ENCODE measurements at regions not wholly inside any gene's neighbourhood (a gene's known extent, or its start where the extent isn't known, plus 50 kb on each side); places are given as distances from the start of the nearest gene placed in this dataset.

DNA sequence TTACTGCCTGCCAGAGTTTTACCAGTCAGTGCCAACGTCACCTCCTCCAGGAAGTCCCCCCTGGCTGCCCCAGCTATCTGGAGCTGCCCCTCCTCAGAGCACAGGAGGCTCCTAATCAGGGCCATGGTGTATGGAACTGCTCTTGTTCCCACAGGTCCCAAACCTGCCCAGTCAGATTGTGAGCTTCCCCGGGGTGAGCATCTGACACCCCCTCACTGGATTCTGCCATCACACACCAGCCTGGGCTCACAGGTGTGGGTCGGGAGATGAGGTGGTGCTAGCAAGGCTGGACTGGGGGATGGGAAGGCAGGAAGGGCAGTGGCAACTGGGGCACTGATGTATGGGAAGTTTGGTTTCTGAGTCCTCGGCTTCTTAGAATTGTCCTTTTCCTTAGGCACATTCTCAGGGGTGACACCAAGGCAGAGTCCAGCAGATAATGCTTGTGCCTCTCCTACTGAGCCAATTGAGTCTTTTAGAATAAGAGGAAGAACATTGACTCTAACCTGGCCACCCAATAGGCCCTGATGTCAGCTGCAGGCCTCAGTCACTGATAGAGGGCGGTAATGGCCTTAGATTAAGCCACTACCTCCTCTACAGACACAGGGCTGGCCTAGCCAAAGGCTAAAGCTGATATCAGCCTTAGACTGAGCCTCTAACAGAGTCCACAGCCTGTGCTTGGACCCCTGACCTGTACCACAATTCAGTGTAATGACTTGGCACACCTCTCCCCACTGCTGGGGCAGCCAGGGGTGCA, 107.9 kb downstream of the WSCD1 start:
- POLR2A ChIA-PET: no interaction called here
- Histone ChIP-seq H3K4me2 (ENCODE audit: control insufficient read depth, insufficient read depth) (no peak overlapping the region), H3K9me3 (replicated peaks; ENCODE audit: control insufficient read depth, insufficient read depth, low read length) (no peaks in the 10 kb centered on the region), H3K4me3 (no peak overlapping the region), H3K27me3 (replicated peaks in 1 of 2; ENCODE audit: control insufficient read depth in 2 of 2, insufficient read depth in 2 of 2, low read length in 1 of 2) (peaks cover 0 to 2% of the 10 kb centered on the region in 2 experiments; a peak in 2 of 4 replicates), H3K36me3 (ENCODE audit: control insufficient read depth in 2 of 2, insufficient read depth in 2 of 2, low read length in 1 of 2) (no peaks in the 10 kb centered on the region), H4K20me1 (ENCODE audit: control insufficient read depth, insufficient read depth) (no peaks in the 10 kb centered on the region), H3K79me2 (ENCODE audit: control insufficient read depth, insufficient read depth, low read length) (no peaks in the 10 kb centered on the region), H3K9ac (ENCODE audit: control insufficient read depth, insufficient read depth, low read length) (no peak overlapping the region), H3K27ac (ENCODE audit: control insufficient read depth, insufficient read depth) (no peak overlapping the region), H2AFZ (ENCODE audit: control insufficient read depth, low read depth, low read length) (no peak overlapping the region), H3K4me1 (ENCODE audit: control insufficient read depth, insufficient read depth, low read length) (no peaks in the 10 kb centered on the region)
- in situ Hi-C loops (cut with MboI) (no loop called here), intact Hi-C loops (cut with micrococcal nuclease; ENCODE audit: unreplicated experiment) (no loop called here)
- ATAC-seq: no peak
- RAD21 ChIA-PET (ENCODE audit: unreplicated experiment): no interaction called here
- CTCF ChIA-PET: no interaction called here
- no peak for DNase-seq (ENCODE audit: low read depth, low spot score)
- WGBS (ENCODE audit: insufficient coverage, insufficient replicate concordance, low lambda C conversion rate, missing lambda C conversion rate): 3% methylated on average over 5 of the region's 5 CpGs
- no TSS peak for BruUV-seq (replicated peaks)
- SMC1A ChIA-PET (ENCODE audit: uncharacterized antibody, unreplicated experiment): no interaction called here
- no peak for FAIRE-seq
- TF ChIP-seq, protein P1, sequence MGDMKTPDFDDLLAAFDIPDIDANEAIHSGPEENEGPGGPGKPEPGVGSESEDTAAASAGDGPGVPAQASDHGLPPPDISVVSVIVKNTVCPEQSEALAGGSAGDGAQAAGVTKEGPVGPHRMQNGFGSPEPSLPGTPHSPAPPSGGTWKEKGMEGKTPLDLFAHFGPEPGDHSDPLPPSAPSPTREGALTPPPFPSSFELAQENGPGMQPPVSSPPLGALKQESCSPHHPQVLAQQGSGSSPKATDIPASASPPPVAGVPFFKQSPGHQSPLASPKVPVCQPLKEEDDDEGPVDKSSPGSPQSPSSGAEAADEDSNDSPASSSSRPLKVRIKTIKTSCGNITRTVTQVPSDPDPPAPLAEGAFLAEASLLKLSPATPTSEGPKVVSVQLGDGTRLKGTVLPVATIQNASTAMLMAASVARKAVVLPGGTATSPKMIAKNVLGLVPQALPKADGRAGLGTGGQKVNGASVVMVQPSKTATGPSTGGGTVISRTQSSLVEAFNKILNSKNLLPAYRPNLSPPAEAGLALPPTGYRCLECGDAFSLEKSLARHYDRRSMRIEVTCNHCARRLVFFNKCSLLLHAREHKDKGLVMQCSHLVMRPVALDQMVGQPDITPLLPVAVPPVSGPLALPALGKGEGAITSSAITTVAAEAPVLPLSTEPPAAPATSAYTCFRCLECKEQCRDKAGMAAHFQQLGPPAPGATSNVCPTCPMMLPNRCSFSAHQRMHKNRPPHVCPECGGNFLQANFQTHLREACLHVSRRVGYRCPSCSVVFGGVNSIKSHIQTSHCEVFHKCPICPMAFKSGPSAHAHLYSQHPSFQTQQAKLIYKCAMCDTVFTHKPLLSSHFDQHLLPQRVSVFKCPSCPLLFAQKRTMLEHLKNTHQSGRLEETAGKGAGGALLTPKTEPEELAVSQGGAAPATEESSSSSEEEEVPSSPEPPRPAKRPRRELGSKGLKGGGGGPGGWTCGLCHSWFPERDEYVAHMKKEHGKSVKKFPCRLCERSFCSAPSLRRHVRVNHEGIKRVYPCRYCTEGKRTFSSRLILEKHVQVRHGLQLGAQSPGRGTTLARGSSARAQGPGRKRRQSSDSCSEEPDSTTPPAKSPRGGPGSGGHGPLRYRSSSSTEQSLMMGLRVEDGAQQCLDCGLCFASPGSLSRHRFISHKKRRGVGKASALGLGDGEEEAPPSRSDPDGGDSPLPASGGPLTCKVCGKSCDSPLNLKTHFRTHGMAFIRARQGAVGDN (IDR thresholded peaks at IDR 0.05): no peak
- TF ChIP-seq, protein P2, sequence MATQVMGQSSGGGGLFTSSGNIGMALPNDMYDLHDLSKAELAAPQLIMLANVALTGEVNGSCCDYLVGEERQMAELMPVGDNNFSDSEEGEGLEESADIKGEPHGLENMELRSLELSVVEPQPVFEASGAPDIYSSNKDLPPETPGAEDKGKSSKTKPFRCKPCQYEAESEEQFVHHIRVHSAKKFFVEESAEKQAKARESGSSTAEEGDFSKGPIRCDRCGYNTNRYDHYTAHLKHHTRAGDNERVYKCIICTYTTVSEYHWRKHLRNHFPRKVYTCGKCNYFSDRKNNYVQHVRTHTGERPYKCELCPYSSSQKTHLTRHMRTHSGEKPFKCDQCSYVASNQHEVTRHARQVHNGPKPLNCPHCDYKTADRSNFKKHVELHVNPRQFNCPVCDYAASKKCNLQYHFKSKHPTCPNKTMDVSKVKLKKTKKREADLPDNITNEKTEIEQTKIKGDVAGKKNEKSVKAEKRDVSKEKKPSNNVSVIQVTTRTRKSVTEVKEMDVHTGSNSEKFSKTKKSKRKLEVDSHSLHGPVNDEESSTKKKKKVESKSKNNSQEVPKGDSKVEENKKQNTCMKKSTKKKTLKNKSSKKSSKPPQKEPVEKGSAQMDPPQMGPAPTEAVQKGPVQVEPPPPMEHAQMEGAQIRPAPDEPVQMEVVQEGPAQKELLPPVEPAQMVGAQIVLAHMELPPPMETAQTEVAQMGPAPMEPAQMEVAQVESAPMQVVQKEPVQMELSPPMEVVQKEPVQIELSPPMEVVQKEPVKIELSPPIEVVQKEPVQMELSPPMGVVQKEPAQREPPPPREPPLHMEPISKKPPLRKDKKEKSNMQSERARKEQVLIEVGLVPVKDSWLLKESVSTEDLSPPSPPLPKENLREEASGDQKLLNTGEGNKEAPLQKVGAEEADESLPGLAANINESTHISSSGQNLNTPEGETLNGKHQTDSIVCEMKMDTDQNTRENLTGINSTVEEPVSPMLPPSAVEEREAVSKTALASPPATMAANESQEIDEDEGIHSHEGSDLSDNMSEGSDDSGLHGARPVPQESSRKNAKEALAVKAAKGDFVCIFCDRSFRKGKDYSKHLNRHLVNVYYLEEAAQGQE (IDR thresholded peaks at IDR 0.05; ENCODE audit: low read depth, low read length): no peak
- TF ChIP-seq STAT3 (IDR thresholded peaks at IDR 0.05; ENCODE audit: low read depth, low read length) (no peak), NFXL1 (IDR thresholded peaks at IDR 0.05; ENCODE audit: borderline replicate concordance) (no peak), CEBPB (IDR thresholded peaks at IDR 0.05; ENCODE audit: borderline replicate concordance in 1 of 2, low read depth in 2 of 2, low read length in 2 of 2) (no peak), CHD4 (IDR thresholded peaks at IDR 0.05) (no peak), MYC (IDR thresholded peaks at IDR 0.05; ENCODE audit: insufficient read depth, insufficient read length, insufficient replicate concordance, low read length, severe bottlenecking) (no peak), SIN3A (IDR thresholded peaks at IDR 0.05; ENCODE audit: low read depth, low read length) (no peak), SMARCA5 (IDR thresholded peaks at IDR 0.05) (no peak), ZSCAN29 (IDR thresholded peaks at IDR 0.05) (no peak)
- TF ChIP-seq, protein P3, sequence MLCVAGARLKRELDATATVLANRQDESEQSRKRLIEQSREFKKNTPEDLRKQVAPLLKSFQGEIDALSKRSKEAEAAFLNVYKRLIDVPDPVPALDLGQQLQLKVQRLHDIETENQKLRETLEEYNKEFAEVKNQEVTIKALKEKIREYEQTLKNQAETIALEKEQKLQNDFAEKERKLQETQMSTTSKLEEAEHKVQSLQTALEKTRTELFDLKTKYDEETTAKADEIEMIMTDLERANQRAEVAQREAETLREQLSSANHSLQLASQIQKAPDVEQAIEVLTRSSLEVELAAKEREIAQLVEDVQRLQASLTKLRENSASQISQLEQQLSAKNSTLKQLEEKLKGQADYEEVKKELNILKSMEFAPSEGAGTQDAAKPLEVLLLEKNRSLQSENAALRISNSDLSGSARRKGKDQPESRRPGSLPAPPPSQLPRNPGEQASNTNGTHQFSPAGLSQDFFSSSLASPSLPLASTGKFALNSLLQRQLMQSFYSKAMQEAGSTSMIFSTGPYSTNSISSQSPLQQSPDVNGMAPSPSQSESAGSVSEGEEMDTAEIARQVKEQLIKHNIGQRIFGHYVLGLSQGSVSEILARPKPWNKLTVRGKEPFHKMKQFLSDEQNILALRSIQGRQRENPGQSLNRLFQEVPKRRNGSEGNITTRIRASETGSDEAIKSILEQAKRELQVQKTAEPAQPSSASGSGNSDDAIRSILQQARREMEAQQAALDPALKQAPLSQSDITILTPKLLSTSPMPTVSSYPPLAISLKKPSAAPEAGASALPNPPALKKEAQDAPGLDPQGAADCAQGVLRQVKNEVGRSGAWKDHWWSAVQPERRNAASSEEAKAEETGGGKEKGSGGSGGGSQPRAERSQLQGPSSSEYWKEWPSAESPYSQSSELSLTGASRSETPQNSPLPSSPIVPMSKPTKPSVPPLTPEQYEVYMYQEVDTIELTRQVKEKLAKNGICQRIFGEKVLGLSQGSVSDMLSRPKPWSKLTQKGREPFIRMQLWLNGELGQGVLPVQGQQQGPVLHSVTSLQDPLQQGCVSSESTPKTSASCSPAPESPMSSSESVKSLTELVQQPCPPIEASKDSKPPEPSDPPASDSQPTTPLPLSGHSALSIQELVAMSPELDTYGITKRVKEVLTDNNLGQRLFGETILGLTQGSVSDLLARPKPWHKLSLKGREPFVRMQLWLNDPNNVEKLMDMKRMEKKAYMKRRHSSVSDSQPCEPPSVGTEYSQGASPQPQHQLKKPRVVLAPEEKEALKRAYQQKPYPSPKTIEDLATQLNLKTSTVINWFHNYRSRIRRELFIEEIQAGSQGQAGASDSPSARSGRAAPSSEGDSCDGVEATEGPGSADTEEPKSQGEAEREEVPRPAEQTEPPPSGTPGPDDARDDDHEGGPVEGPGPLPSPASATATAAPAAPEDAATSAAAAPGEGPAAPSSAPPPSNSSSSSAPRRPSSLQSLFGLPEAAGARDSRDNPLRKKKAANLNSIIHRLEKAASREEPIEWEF (IDR thresholded peaks at IDR 0.05; ENCODE audit: insufficient replicate concordance, low read depth, low read length): no peak
